ENCODE measurements at regions not wholly inside any gene's neighbourhood (a gene's known extent, or its start where the extent isn't known, plus 50 kb on each side); places are given as distances from the start of the nearest gene placed in this dataset.

DNA sequence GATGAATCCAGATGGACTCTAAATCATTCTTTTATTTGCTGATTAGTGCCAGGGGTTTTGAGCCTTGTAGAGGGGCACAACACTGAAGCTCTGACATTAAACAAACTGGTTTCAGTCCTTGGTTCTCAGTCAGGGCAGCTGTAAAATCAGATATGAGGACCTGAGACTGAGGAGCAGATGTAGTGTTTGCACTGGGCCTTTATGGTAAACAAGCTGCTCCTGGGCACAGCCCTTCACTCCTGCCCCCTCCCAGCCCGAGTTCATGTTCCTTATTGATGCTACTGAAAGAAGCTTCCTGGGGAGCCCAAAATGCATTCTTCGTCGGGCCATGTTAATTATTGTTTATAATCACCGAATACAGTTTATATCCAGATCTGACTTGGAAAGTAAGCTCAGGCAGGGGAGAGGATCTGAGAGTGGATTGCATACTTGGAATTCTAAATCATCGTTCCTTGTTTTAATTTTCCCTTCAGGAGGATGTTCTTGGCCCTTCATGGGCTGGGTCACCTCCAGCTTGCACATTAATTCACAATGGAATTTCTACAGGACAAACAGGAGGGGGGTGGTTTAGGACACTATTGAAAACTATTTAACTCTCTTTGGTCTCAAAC is 213.5 kb downstream of the FGF9 start (continued):
- TF ChIP-seq STAT1 (IDR thresholded peaks at IDR 0.05; ENCODE audit: unreplicated experiment) (no peak), ETS1 (IDR thresholded peaks at IDR 0.05) (no peak)

- Mint-ChIP-seq H3K9me3 (no peaks in the 10 kb centered on the region; the same call in 2 of the 3 replicates), H3K4me1 (no peaks in the 10 kb centered on the region), H3K27ac (no peak overlapping the region), H3K4me3 (no peak overlapping the region), H3K27me3 (ENCODE audit: insufficient read depth, low read depth, poor library complexity) (no peaks in the 10 kb centered on the region), H3K36me3 (ENCODE audit: low read depth) (no peaks in the 10 kb centered on the region)
- DNase-seq (ENCODE audit: low spot score) (no peak), ATAC-seq (no peak)
- Histone ChIP-seq H3K79me2 (replicated peaks; ENCODE audit: insufficient read depth) (no peaks in the 10 kb centered on the region), H3K4me1 (ENCODE audit: insufficient read depth) (no peaks in the 10 kb centered on the region), H3F3A (replicated peaks; ENCODE audit: low read depth) (peaks cover 2% of the 10 kb centered on the region; the same call in 1 of the 2 replicates), H3K9me2 (ENCODE audit: insufficient read depth) (no peaks in the 10 kb centered on the region), H3K27ac (ENCODE audit: low read depth) (no peak overlapping the region), H3K27me3 (ENCODE audit: insufficient read depth) (no peaks in the 10 kb centered on the region), H3K36me3 (ENCODE audit: insufficient read depth) (no peaks in the 10 kb centered on the region), H3K4me3 (no peak overlapping the region), H2AFZ (peak overlapping the region; percentile 23; the same call in 1 of the 2 replicates), H4K20me1 (replicated peaks; ENCODE audit: insufficient read depth) (no peaks in the 10 kb centered on the region), H3K4me2 (no peak overlapping the region)
- TF ChIP-seq CREB1 (CRISPR knock-in tag; IDR thresholded peaks at IDR 0.05; ENCODE audit: low read depth) (no peak), STAT1 (IDR thresholded peaks at IDR 0.05; ENCODE audit: unreplicated experiment) (no peak), ZNF462 (CRISPR knock-in tag; IDR thresholded peaks at IDR 0.05) (no peak), JUNB (IDR thresholded peaks at IDR 0.05; ENCODE audit: unreplicated experiment) (no peak), ETS1 (IDR thresholded peaks at IDR 0.05) (no peak), EZH2phosphoT487 (IDR thresholded peaks at IDR 0.05; ENCODE audit: unreplicated experiment) (no peak), POLR2AphosphoS5 (IDR thresholded peaks at IDR 0.05; ENCODE audit: low read depth) (no peak), ZNF114 (CRISPR knock-in tag; IDR thresholded peaks at IDR 0.05) (no peak), EZH2 (IDR thresholded peaks at IDR 0.05; ENCODE audit: low read depth, unreplicated experiment) (no peak)
- TF ChIP-seq, protein P1, sequence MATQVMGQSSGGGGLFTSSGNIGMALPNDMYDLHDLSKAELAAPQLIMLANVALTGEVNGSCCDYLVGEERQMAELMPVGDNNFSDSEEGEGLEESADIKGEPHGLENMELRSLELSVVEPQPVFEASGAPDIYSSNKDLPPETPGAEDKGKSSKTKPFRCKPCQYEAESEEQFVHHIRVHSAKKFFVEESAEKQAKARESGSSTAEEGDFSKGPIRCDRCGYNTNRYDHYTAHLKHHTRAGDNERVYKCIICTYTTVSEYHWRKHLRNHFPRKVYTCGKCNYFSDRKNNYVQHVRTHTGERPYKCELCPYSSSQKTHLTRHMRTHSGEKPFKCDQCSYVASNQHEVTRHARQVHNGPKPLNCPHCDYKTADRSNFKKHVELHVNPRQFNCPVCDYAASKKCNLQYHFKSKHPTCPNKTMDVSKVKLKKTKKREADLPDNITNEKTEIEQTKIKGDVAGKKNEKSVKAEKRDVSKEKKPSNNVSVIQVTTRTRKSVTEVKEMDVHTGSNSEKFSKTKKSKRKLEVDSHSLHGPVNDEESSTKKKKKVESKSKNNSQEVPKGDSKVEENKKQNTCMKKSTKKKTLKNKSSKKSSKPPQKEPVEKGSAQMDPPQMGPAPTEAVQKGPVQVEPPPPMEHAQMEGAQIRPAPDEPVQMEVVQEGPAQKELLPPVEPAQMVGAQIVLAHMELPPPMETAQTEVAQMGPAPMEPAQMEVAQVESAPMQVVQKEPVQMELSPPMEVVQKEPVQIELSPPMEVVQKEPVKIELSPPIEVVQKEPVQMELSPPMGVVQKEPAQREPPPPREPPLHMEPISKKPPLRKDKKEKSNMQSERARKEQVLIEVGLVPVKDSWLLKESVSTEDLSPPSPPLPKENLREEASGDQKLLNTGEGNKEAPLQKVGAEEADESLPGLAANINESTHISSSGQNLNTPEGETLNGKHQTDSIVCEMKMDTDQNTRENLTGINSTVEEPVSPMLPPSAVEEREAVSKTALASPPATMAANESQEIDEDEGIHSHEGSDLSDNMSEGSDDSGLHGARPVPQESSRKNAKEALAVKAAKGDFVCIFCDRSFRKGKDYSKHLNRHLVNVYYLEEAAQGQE (IDR thresholded peaks at IDR 0.05; ENCODE audit: unreplicated experiment): no peak
These were observed 214.2 kb downstream of the FGF9 start for GRCh38 chr13:21884965-21885567.

Data from GM23338 (cell line).